ENCODE measurements at regions not wholly inside any gene's neighbourhood (a gene's known extent, or its start where the extent isn't known, plus 50 kb on each side); places are given as distances from the start of the nearest gene placed in this dataset.
A peak's percentile ranks its signal among the peaks of the same experiment; 100 is the strongest.

GRCh38 chr2:159880729-159881128, 82.7 kb upstream of the CD302 start:
- FAIRE-seq (no peak), DNase-seq (ENCODE audit: low read depth) (no peak)
- TF ChIP-seq CTCF (IDR thresholded peaks at IDR 0.05; ENCODE audit: insufficient read depth, low read depth, low read length) (no peak), EZH2 (IDR thresholded peaks at IDR 0.05; ENCODE audit: insufficient read depth, low read length) (no peak)
- Histone ChIP-seq H3K4me2 (ENCODE audit: low read length) (no peak overlapping the region), H3K27me3 (ENCODE audit: insufficient read depth, low read length) (no peaks in the 10 kb centered on the region), H3K27ac (ENCODE audit: low read depth, low read length) (no peak overlapping the region), H4K20me1 (ENCODE audit: insufficient read depth, low read length) (no peaks in the 10 kb centered on the region), H3K36me3 (ENCODE audit: insufficient read depth, low read length) (no peaks in the 10 kb centered on the region), H3K9me3 (ENCODE audit: insufficient read depth, low read depth, low read length) (no peaks in the 10 kb centered on the region), H3K9ac (ENCODE audit: low read length) (no peak overlapping the region), H3K4me1 (ENCODE audit: insufficient read depth, low read length) (no peaks in the 10 kb centered on the region), H2AFZ (ENCODE audit: low read depth, low read length) (no peak overlapping the region), H3K4me3 (ENCODE audit: insufficient read depth, low read depth, low read length) (no peak overlapping the region), H3K79me2 (ENCODE audit: insufficient read depth, low read length) (no peaks in the 10 kb centered on the region)
- peaks cover 3% of the 10 kb centered on the region for H3K4me1 Mint-ChIP-seq (ENCODE audit: low read depth, unreplicated experiment)
- H3K27ac Mint-ChIP-seq (ENCODE audit: unreplicated experiment), result no peak overlapping the region
- H3K9me3 Mint-ChIP-seq (ENCODE audit: unreplicated experiment), result no peaks in the 10 kb centered on the region
- H3K27me3 Mint-ChIP-seq (ENCODE audit: low read depth, unreplicated experiment), result peaks cover 4% of the 10 kb centered on the region
- no peaks in the 10 kb centered on the region for H3K36me3 Mint-ChIP-seq (ENCODE audit: low read depth, unreplicated experiment)
- H3K4me3 Mint-ChIP-seq (ENCODE audit: unreplicated experiment), result no peak overlapping the region

GRCh38 chr2:159879051-159879604, 81.1 kb upstream of the CD302 start:
- H3K27me3 ChIP-seq (ENCODE audit: insufficient read depth, low read length), result no peaks in the 10 kb centered on the region
- H3K27ac ChIP-seq (ENCODE audit: low read depth, low read length), result no peak overlapping the region
- no peak overlapping the region for H3K4me3 Mint-ChIP-seq (ENCODE audit: unreplicated experiment)
- no peaks in the 10 kb centered on the region for H3K4me1 ChIP-seq (ENCODE audit: insufficient read depth, low read length)
- H3K9ac ChIP-seq (ENCODE audit: low read length), result no peak overlapping the region
- H3K9me3 ChIP-seq (ENCODE audit: insufficient read depth, low read depth, low read length), result no peaks in the 10 kb centered on the region
- H3K79me2 ChIP-seq (ENCODE audit: insufficient read depth, low read length), result no peaks in the 10 kb centered on the region
- H3K36me3 ChIP-seq (ENCODE audit: insufficient read depth, low read length), result no peaks in the 10 kb centered on the region
- no peaks in the 10 kb centered on the region for H3K36me3 Mint-ChIP-seq (ENCODE audit: low read depth, unreplicated experiment)
- H3K4me1 Mint-ChIP-seq (ENCODE audit: low read depth, unreplicated experiment), result peaks cover 3% of the 10 kb centered on the region
- DNase-seq (ENCODE audit: low read depth) (peak; percentile 66), FAIRE-seq (peak; percentile 69)
- H3K4me2 ChIP-seq (ENCODE audit: low read length), result no peak overlapping the region
- H3K27ac Mint-ChIP-seq (ENCODE audit: unreplicated experiment), result no peak overlapping the region
- no peak overlapping the region for H2AFZ ChIP-seq (ENCODE audit: low read depth, low read length)
- H3K4me3 ChIP-seq (ENCODE audit: insufficient read depth, low read depth, low read length), result no peak overlapping the region
- no peaks in the 10 kb centered on the region for H4K20me1 ChIP-seq (ENCODE audit: insufficient read depth, low read length)
- TF ChIP-seq EZH2 (IDR thresholded peaks at IDR 0.05; ENCODE audit: insufficient read depth, low read length) (no peak), CTCF (IDR thresholded peaks at IDR 0.05; ENCODE audit: insufficient read depth, low read depth, low read length) (no peak)
- peaks cover 4% of the 10 kb centered on the region for H3K27me3 Mint-ChIP-seq (ENCODE audit: low read depth, unreplicated experiment)
- no peaks in the 10 kb centered on the region for H3K9me3 Mint-ChIP-seq (ENCODE audit: unreplicated experiment)

GRCh38 chr2:159875083-159875482, 77.1 kb upstream of the CD302 start:
- FAIRE-seq (no peak), DNase-seq (ENCODE audit: low read depth) (no peak)
- Histone ChIP-seq H3K9ac (ENCODE audit: low read length) (no peak overlapping the region), H2AFZ (ENCODE audit: low read depth, low read length) (no peak overlapping the region), H3K9me3 (ENCODE audit: insufficient read depth, low read depth, low read length) (no peaks in the 10 kb centered on the region), H3K4me1 (ENCODE audit: insufficient read depth, low read length) (no peaks in the 10 kb centered on the region), H3K79me2 (ENCODE audit: insufficient read depth, low read length) (no peaks in the 10 kb centered on the region), H3K4me3 (ENCODE audit: insufficient read depth, low read depth, low read length) (no peak overlapping the region), H3K36me3 (ENCODE audit: insufficient read depth, low read length) (no peaks in the 10 kb centered on the region), H3K4me2 (ENCODE audit: low read length) (no peak overlapping the region), H3K27me3 (ENCODE audit: insufficient read depth, low read length) (no peaks in the 10 kb centered on the region), H4K20me1 (ENCODE audit: insufficient read depth, low read length) (no peaks in the 10 kb centered on the region), H3K27ac (ENCODE audit: low read depth, low read length) (no peak overlapping the region)
- TF ChIP-seq EZH2 (IDR thresholded peaks at IDR 0.05; ENCODE audit: insufficient read depth, low read length) (no peak), CTCF (IDR thresholded peaks at IDR 0.05; ENCODE audit: insufficient read depth, low read depth, low read length) (no peak)
- Mint-ChIP-seq H3K4me3 (ENCODE audit: unreplicated experiment) (no peak overlapping the region), H3K9me3 (ENCODE audit: unreplicated experiment) (no peaks in the 10 kb centered on the region), H3K36me3 (ENCODE audit: low read depth, unreplicated experiment) (no peaks in the 10 kb centered on the region), H3K27me3 (ENCODE audit: low read depth, unreplicated experiment) (no peaks in the 10 kb centered on the region), H3K4me1 (ENCODE audit: low read depth, unreplicated experiment) (peaks cover 3% of the 10 kb centered on the region), H3K27ac (ENCODE audit: unreplicated experiment) (no peak overlapping the region)
